ENCODE measurements at regions not wholly inside any gene's neighbourhood (a gene's known extent, or its start where the extent isn't known, plus 50 kb on each side); places are given as distances from the start of the nearest gene placed in this dataset.

GRCh38 chr6:8274226-8274625 lies 161.1 kb downstream of the SLC35B3 start (continued):
- no peak for TF ChIP-seq CREB1 (CRISPR knock-in tag; IDR thresholded peaks at IDR 0.05; ENCODE audit: low read depth)
- TF ChIP-seq POLR2AphosphoS5 (IDR thresholded peaks at IDR 0.05; ENCODE audit: low read depth) = no peak
- TF ChIP-seq NANOG (IDR thresholded peaks at IDR 0.05; ENCODE audit: borderline replicate concordance) = no peak

GRCh38 chr6:8269872-8270454 lies 165.4 kb downstream of the SLC35B3 start:
- H3F3A ChIP-seq (replicated peaks; ENCODE audit: low read depth) = no peaks in the 10 kb centered on the region
- H4K20me1 ChIP-seq (replicated peaks; ENCODE audit: insufficient read depth) = no peaks in the 10 kb centered on the region
- H3K4me1 ChIP-seq (ENCODE audit: insufficient read depth) = no peaks in the 10 kb centered on the region
- H3K27ac ChIP-seq (ENCODE audit: low read depth) = no peak overlapping the region
- TF ChIP-seq STAT1 (IDR thresholded peaks at IDR 0.05; ENCODE audit: unreplicated experiment) (no peak), EZH2phosphoT487 (IDR thresholded peaks at IDR 0.05; ENCODE audit: unreplicated experiment) (no peak), ZNF331 (CRISPR knock-in tag; IDR thresholded peaks at IDR 0.05; ENCODE audit: low read depth) (no peak), CREB1 (CRISPR knock-in tag; IDR thresholded peaks at IDR 0.05; ENCODE audit: low read depth) (no peak), POLR2AphosphoS5 (IDR thresholded peaks at IDR 0.05; ENCODE audit: low read depth) (no peak), ETS1 (IDR thresholded peaks at IDR 0.05) (no peak), JUNB (IDR thresholded peaks at IDR 0.05; ENCODE audit: unreplicated experiment) (no peak), ZNF114 (CRISPR knock-in tag; IDR thresholded peaks at IDR 0.05) (no peak), ZNF462 (CRISPR knock-in tag; IDR thresholded peaks at IDR 0.05) (no peak), NANOG (IDR thresholded peaks at IDR 0.05; ENCODE audit: borderline replicate concordance) (no peak), REST (IDR thresholded peaks at IDR 0.05; ENCODE audit: unreplicated experiment) (no peak), CTCF (conservative IDR thresholded peaks at IDR 0.05; ENCODE audit: low read depth in 2 of 2) (no peak), EZH2 (IDR thresholded peaks at IDR 0.05; ENCODE audit: low read depth, unreplicated experiment) (no peak)
- H3K4me3 Mint-ChIP-seq = no peak overlapping the region
- peaks cover 15% of the 10 kb centered on the region; the same call in 2 of the 3 replicates for H3K4me1 Mint-ChIP-seq
- H3K4me2 ChIP-seq = no peak overlapping the region
- H2AFZ ChIP-seq = no peak overlapping the region
- H3K36me3 Mint-ChIP-seq (ENCODE audit: low read depth) = no peaks in the 10 kb centered on the region
- H3K27me3 Mint-ChIP-seq (ENCODE audit: insufficient read depth, low read depth, poor library complexity) = peaks cover 6% of the 10 kb centered on the region
- H3K9me2 ChIP-seq (ENCODE audit: insufficient read depth) = 0 out of 2 replicates have a peak, but pooled peaks cover 15% of the 10 kb centered on the region
- no peaks in the 10 kb centered on the region for H3K36me3 ChIP-seq (ENCODE audit: insufficient read depth)
- ATAC-seq = no peak
- no peaks in the 10 kb centered on the region for H3K79me2 ChIP-seq (replicated peaks; ENCODE audit: insufficient read depth)
- no peak overlapping the region for H3K4me3 ChIP-seq
- DNase-seq (ENCODE audit: low spot score) = no peak
- peaks cover 3% of the 10 kb centered on the region; the same call in 1 of the 3 replicates for H3K9me3 Mint-ChIP-seq
- H3K27ac Mint-ChIP-seq = no peak overlapping the region
- no peaks in the 10 kb centered on the region for H3K27me3 ChIP-seq (ENCODE audit: insufficient read depth)

All from GM23338 (cell line).